ENCODE measurements at regions not wholly inside any gene's neighbourhood (a gene's known extent, or its start where the extent isn't known, plus 50 kb on each side); places are given as distances from the start of the nearest gene placed in this dataset.

GRCh38 chr1:221947731-221948130, 205.8 kb upstream of the DUSP10 start:
- no peak for TF ChIP-seq CTCF (IDR thresholded peaks at IDR 0.05)
- no peak for TF ChIP-seq POLR2A (IDR thresholded peaks at IDR 0.05)

All from prostate gland (tissue), 2 donors.